K562 (cell line): ENCODE measurements at regions not wholly inside any gene's neighbourhood (a gene's known extent, or its start where the extent isn't known, plus 50 kb on each side); places are given as distances from the start of the nearest gene placed in this dataset.
A peak's percentile ranks its signal among the peaks of the same experiment; 100 is the strongest.

Experiments
- BACH1 ChIP-seq: fragments of 200-800 bp; sonication (Bioruptor generic); IDR thresholded peaks from 2 replicates; pipeline ENCODE4 v1.6.1; 2016; ENCODE audit warnings: missing genetic modification characterization, missing compliant biosample characterization
- ETV5 ChIP-seq: sonication (generic); formaldehyde crosslinking; IDR thresholded peaks from 2 replicates; pipeline ENCODE4 v1.4.0; 2020; ENCODE audit warnings: low read depth, mild to moderate bottlenecking, missing genetic modification reagents
- HNRNPH1 ChIP-seq: fragments of 200-400 bp; formaldehyde crosslinking; optimal IDR thresholded peaks from 2 replicates; pipeline ENCODE3; 2017; ENCODE audit warnings: low read depth, mild to moderate bottlenecking, low read length, moderate library complexity
- KDM2B ChIP-seq: fragments of 250-450 bp; sonication (Bioruptor Pico); IDR thresholded peaks from 2 replicates; pipeline ENCODE4 v1.8.0; 2021; ENCODE audit warnings: mild to moderate bottlenecking, moderate library complexity
- KLF10 ChIP-seq: fragments of 250-450 bp; sonication (Bioruptor Pico); IDR thresholded peaks from 2 replicates; pipeline ENCODE4 v1.6.1; 2021; ENCODE audit warnings: matching md5 sums
- L3MBTL2 ChIP-seq: fragments of 450-650 bp; IDR thresholded peaks from 2 replicates; pipeline ENCODE4 v1.6.1; 2016; ENCODE audit warnings: mild to moderate bottlenecking, moderate library complexity
- MTF1 ChIP-seq: fragments of 250-450 bp; sonication (Bioruptor Pico); IDR thresholded peaks from 2 replicates; pipeline ENCODE4 v1.9.0; 2021; ENCODE audit warnings: moderate library complexity, mild to moderate bottlenecking, inconsistent platforms, borderline replicate concordance
- MYC ChIP-seq, 2 experiments: fragments of 250-450 bp in 1 of 2; sonication (Bioruptor Pico) in 1 of 2; IDR thresholded peaks; 2 replicates each; pipeline versions ENCODE4 v1.5.1 to v1.6.1; 2012 to 2021; ENCODE audit warnings: low read depth in 2 of 2, borderline replicate concordance in 1 of 2, improper control_type of control experiment in 1 of 2, low read length in 1 of 2, mild to moderate bottlenecking in 1 of 2, moderate library complexity in 1 of 2
- NBN ChIP-seq: fragments of 450-650 bp; IDR thresholded peaks from 2 replicates; pipeline ENCODE4 v1.6.1; 2016; ENCODE audit warnings: low read depth, mild to moderate bottlenecking
- NUFIP1 ChIP-seq: fragments of 450-650 bp; IDR thresholded peaks from 2 replicates; pipeline ENCODE4 v1.6.1; 2018; ENCODE audit not compliant: partially characterized antibody
- RAD21 ChIP-seq, 2 experiments: fragments of 250-450 bp in 1 of 2; fragments of 450-650 bp in 1 of 2; sonication (Bioruptor Pico) in 1 of 2; formaldehyde crosslinking in 1 of 2; IDR thresholded peaks in 1 of 2; conservative IDR thresholded peaks in 1 of 2; 2 replicates each; pipeline versions ENCODE4 v1.4.0 to v1.8.0; 2020 to 2022; ENCODE audit warnings: mild to moderate bottlenecking in 2 of 2, moderate library complexity in 1 of 2
- SAFB2 ChIP-seq: fragments of 200-400 bp; formaldehyde crosslinking; IDR thresholded peaks from 2 replicates; pipeline ENCODE4 v1.6.1; 2018; ENCODE audit warnings: borderline replicate concordance, low read length, low read depth, moderate library complexity; ENCODE audit not compliant: severe bottlenecking
- SMARCE1 ChIP-seq: fragments of 450-650 bp; IDR thresholded peaks from 2 replicates; pipeline ENCODE4 v1.7.1; 2016; ENCODE audit warnings: mild to moderate bottlenecking
- YBX1 ChIP-seq: fragments of 450-650 bp; IDR thresholded peaks from 2 replicates; pipeline ENCODE4 v1.7.1; 2016; ENCODE audit warnings: mild to moderate bottlenecking
- ZFP36 ChIP-seq: fragments of 150-350 bp; IDR thresholded peaks from 2 replicates; pipeline ENCODE4 v1.6.1; 2018; ENCODE audit warnings: low read length, low read depth; ENCODE audit not compliant: partially characterized antibody
- ZNF134 ChIP-seq: fragments of 250-450 bp; sonication (Bioruptor Pico); conservative IDR thresholded peaks from 2 replicates; pipeline ENCODE4 v1.4.0; 2020
- ZNF143 ChIP-seq: sonication (generic); formaldehyde crosslinking; IDR thresholded peaks from 2 replicates; pipeline ENCODE4 v1.9.0; 2022; ENCODE audit warnings: mild to moderate bottlenecking, missing genetic modification reagents
- ZNF384 ChIP-seq: IDR thresholded peaks from 2 replicates; pipeline ENCODE4 v1.6.1; 2012; ENCODE audit warnings: low read depth, low read length, improper control_type of control experiment
- TF ChIP-seq, protein P1 (sequence below), 2 experiments: IDR thresholded peaks; 2 replicates each; pipeline ENCODE4 v1.6.1; 2011; ENCODE audit warnings: borderline replicate concordance in 1 of 2, control low read depth in 1 of 2, low read depth in 1 of 2, low read length in 1 of 2, mild to moderate bottlenecking in 1 of 2, mixed read lengths in 1 of 2, moderate library complexity in 1 of 2; ENCODE audit not compliant: insufficient read depth in 1 of 2, insufficient read length in 1 of 2, poor library complexity in 1 of 2, severe bottlenecking in 1 of 2; ENCODE audit errors: extremely low read depth in 1 of 2
- TF ChIP-seq, protein P2 (sequence below): fragments of 450-650 bp; IDR thresholded peaks from 2 replicates; pipeline ENCODE4 v1.7.0; 2016; ENCODE audit warnings: borderline replicate concordance
- TF ChIP-seq, protein P3 (sequence below): fragments of 250-450 bp; sonication (Bioruptor Pico); IDR thresholded peaks from 2 replicates; pipeline ENCODE4 v1.4.0; 2020; ENCODE audit warnings: mild to moderate bottlenecking
- TF ChIP-seq, protein P4 (sequence below): sonication (generic); formaldehyde crosslinking; IDR thresholded peaks from 2 replicates; pipeline ENCODE4 v1.9.0; 2022; ENCODE audit warnings: mild to moderate bottlenecking, missing genetic modification reagents

DNA sequence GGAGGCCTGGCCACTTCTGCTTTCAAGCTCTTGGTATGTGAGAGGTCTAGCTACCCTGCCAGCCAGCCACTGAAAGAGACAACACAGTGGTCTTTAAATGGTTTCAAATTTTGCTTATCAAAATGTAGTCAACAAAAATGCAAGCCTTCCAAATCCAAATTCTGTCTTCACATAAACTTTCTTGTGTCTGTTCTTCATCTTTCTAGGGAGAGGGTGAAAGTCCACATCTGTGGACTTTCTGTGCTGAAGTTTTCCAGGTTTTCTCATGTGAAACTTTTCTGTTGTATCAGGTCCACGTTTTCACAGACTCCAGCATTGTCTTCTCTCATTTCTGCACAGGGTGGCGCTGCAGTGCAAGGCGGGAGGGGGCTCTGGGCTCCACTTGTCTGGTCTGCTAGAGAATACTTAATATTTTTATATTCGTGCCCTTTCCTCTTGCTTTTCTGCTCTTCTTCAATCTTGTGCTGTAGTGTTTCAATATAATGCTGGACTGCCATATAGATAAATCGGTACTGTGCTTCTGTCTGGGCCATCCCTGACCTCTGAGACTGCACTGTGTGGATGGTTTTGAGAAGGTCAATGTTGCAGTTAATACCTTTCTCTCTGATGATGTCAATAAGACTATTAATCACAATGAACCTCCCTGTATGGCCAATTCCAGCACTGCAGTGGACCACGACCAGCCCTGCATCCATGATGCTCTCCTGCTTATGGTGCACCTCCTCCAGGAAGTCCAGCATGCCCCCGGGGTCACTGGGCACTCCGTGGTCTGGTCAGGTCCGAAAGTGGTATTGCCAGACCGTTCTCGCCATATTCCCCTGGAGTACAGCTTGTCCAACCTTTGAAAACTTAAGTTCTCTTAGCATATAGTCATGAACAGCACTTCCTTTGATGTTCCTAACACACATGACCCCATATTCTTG, 161.6 kb upstream of the TNFAIP3 start (continued):
- no peak for TF ChIP-seq ZNF143 (CRISPR knock-in tag)
- TF ChIP-seq, protein P1, sequence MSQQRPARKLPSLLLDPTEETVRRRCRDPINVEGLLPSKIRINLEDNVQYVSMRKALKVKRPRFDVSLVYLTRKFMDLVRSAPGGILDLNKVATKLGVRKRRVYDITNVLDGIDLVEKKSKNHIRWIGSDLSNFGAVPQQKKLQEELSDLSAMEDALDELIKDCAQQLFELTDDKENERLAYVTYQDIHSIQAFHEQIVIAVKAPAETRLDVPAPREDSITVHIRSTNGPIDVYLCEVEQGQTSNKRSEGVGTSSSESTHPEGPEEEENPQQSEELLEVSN (IDR thresholded peaks at IDR 0.05; ENCODE audit: borderline replicate concordance in 1 of 2, extremely low read depth in 1 of 2, insufficient read depth in 1 of 2, insufficient read length in 1 of 2, low read depth in 1 of 2, low read length in 1 of 2, poor library complexity in 1 of 2, severe bottlenecking in 1 of 2), result no peak
- TF ChIP-seq MYC (IDR thresholded peaks at IDR 0.05; ENCODE audit: low read depth, low read length), result peak; percentile 79; the same call in 1 of the 2 replicates
- TF ChIP-seq MYC (CRISPR knock-in tag; IDR thresholded peaks at IDR 0.05; ENCODE audit: borderline replicate concordance, low read depth), result no peak
- 0 out of 2 replicates have a peak, but pooled peaks have one; percentile 23 for TF ChIP-seq L3MBTL2
- no peak for TF ChIP-seq HNRNPH1
- TF ChIP-seq, protein P2, sequence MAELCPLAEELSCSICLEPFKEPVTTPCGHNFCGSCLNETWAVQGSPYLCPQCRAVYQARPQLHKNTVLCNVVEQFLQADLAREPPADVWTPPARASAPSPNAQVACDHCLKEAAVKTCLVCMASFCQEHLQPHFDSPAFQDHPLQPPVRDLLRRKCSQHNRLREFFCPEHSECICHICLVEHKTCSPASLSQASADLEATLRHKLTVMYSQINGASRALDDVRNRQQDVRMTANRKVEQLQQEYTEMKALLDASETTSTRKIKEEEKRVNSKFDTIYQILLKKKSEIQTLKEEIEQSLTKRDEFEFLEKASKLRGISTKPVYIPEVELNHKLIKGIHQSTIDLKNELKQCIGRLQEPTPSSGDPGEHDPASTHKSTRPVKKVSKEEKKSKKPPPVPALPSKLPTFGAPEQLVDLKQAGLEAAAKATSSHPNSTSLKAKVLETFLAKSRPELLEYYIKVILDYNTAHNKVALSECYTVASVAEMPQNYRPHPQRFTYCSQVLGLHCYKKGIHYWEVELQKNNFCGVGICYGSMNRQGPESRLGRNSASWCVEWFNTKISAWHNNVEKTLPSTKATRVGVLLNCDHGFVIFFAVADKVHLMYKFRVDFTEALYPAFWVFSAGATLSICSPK, result no peak
- TF ChIP-seq SAFB2, result no peak
- peak; percentile 98 to 99 for TF ChIP-seq RAD21 (CRISPR knock-in tag; conservative IDR thresholded peaks at IDR 0.05 in 1 of 2, IDR thresholded peaks at IDR 0.05 in 1 of 2)
- TF ChIP-seq YBX1, result no peak
- TF ChIP-seq NBN, result no peak
- no peak for TF ChIP-seq MTF1 (CRISPR knock-in tag)
- TF ChIP-seq ZNF134 (CRISPR knock-in tag), result no peak
- no peak for TF ChIP-seq SMARCE1
- TF ChIP-seq KDM2B, result no peak
- TF ChIP-seq BACH1 (tag), result no peak
- no peak for TF ChIP-seq ZFP36
- TF ChIP-seq KLF10, result no peak
- TF ChIP-seq, protein P3, sequence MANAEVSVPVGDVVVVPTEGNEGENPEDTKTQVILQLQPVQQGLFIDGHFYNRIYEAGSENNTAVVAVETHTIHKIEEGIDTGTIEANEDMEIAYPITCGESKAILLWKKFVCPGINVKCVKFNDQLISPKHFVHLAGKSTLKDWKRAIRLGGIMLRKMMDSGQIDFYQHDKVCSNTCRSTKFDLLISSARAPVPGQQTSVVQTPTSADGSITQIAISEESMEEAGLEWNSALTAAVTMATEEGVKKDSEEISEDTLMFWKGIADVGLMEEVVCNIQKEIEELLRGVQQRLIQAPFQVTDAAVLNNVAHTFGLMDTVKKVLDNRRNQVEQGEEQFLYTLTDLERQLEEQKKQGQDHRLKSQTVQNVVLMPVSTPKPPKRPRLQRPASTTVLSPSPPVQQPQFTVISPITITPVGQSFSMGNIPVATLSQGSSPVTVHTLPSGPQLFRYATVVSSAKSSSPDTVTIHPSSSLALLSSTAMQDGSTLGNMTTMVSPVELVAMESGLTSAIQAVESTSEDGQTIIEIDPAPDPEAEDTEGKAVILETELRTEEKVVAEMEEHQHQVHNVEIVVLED (CRISPR knock-in tag), result no peak
- no peak for TF ChIP-seq ZNF384
- no peak for TF ChIP-seq NUFIP1
- TF ChIP-seq ETV5, result no peak; the same call in 1 of the 2 replicates
- TF ChIP-seq, protein P4, sequence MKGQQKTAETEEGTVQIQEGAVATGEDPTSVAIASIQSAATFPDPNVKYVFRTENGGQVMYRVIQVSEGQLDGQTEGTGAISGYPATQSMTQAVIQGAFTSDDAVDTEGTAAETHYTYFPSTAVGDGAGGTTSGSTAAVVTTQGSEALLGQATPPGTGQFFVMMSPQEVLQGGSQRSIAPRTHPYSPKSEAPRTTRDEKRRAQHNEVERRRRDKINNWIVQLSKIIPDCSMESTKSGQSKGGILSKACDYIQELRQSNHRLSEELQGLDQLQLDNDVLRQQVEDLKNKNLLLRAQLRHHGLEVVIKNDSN (CRISPR knock-in tag), result no peak
